ENCODE measurements at regions not wholly inside any gene's neighbourhood (a gene's known extent, or its start where the extent isn't known, plus 50 kb on each side); places are given as distances from the start of the nearest gene placed in this dataset.
"Not testable (repeated sequence)": the region's sequence is repeated elsewhere in the genome, so short reads cannot be mapped to it uniquely, and the experiment has no call there.

DNA sequence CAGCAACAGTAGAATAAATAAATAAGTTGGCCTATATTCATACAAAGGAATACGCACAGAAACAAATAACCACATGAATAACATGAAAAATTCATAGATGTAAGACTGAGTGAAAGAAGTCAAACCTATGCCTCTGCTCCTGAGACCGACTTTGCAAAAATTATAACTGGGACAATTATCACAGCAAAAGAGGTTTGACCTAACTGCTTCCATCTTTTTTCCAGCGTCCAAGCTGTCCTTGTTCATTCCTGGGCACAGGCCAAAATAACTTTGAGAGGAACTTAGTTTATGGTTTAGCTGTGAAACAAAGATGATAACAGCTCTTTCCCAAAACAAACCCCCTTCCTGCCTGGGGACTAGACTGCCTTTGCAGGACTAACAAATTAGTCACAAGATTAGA is 109.6 kb upstream of the NBPF11 start:
- DNase-seq: not testable (repeated sequence)

DNA sequence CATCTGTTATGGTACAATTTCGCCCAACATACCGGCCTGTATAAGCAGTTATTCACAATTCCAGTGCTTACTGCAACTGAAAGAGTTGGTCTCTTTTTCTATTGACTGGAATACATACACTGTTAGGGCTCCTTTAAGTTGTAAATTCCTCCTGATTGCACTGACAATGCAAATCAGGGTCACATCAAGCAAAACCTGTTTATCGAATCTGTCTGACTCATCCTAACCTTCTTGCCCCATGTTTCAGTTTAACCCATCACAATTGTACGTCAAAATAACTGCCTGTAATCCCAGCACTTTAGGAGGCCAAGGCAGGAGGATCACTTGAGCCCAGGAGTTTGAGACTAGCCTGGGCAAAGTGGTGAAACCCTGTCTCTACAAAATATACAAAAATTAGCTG is 105.8 kb upstream of the NBPF11 start:
- not testable (repeated sequence) for DNase-seq

DNA sequence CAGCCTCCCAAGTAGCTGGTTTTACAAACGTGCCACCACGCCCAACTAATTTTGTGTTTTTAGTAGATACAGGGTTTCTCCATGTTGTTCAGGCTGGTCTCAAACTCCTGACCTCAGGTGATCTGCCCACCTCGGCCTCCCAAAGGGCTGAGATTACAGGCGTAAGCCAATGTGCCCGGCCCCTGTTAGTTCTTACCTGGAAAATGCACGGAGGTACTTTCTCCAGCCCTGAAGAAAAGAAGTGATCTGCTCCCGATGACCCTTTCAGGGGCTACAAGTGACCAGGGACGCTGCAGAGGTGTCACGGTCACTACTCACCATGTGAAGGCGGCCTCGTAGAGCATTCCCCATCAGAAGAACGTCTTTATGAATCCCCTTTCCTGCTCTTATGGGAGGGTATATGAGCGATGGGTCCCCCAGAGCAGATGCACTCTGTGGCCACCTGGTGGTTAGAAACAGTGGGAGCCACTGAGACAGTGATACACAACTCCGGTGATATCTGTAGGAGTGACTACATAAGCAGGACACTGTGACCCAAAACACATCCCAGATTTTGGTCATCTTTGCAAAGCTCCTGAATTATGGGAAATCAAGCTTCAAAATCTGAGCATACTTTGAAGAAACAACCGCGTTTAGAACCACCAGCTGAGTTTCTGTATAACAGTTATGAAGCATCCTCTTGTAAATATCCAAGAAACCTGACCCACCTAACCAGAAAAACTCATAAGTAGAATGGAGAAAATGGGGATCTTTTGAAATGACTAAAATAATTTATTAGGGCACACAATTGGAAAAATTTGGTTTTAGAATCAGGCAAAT is 102.7 kb upstream of the NBPF11 start:
- not testable (repeated sequence) for DNase-seq

DNA sequence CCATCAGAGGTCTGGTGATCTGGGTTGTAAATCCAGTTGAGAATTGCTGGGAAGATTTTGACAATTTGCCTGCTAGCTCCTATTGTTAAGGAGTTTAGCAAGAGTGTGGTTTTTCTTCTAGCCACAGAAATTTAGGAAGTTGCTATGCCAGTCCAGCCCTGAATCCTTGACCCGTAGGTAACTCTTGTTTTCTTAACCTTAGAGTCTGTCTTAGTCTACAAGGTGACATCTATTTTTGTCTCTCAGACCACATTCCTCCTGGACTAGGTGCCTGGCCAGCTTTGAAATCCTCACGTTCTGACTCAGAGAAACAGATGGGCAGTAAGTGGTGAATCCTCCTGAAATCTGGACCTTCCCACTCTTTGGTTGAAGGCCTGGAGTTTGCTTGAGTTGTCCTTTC is 101.7 kb upstream of the NBPF11 start:
- not testable (repeated sequence) for DNase-seq

DNA sequence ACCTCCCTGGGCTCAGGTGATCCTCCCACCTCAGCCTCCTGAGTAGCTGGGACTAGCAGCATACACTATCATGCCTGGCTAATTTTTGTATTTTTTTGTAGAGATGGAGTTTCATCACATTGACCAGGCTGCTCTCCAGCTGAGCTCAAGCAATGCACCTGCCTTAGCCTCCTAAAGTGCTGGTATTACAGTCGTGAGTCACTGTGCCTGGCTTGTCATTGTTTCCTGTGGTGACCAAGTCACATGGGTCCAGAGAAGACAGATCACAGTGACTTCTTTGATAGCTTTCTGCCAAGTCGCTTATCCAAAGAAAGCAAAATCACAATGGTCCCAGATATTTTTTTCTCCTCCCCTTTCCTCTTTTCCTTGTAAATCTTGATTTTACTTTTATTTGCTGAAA is 96.7 kb upstream of the NBPF11 start:
- not testable (repeated sequence) for DNase-seq

DNA sequence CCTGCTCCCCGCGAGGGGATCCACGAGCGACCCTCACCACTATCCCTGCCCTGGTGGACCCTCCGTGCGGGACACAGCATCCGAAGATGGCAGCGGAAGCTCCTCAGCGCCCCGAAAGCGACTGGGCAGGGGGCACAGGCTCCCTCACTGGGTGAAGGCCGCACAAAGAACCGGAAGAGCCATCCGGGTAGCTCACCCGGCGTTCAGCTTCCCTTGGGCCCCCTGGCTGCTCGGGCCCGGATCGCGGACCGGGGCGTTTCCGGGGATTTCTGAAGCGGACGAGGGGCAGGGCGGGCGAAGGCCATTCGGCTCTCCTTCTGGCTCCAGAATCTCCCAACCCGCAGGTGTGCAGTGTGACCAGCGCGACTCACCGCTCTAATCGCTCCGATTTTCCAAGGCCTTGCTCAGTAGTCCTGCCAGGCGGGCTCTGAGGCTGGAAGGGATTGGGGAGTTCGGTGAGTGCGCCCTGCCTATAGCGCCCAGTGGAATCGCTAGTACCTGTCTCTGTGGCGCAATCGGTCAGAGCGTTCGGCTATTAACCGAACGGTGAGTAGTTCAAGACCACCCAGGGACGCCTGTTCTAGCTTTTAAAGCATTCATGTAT is 94.3 kb upstream of the NBPF11 start:
- not testable (repeated sequence) for DNase-seq

DNA sequence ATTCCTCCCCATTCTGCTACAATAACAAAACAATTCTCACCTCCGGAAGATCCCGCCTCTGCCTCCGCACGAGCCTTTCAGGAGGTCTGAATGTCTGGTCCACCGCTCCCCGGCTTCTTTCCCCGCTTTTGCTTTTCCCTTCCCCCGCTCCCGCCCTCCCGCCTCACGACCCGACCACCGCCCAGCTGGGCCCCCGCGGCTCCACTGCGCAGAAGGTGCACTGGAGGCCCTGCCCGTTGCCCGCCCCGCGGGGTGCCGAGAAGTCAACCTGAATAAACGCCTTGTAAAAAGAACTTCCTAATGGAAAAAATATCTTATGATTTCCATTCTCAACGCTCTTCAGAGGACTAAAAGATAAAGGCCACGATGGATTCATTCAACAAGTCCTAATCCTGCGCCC is 93.8 kb upstream of the NBPF11 start:
- not testable (repeated sequence) for DNase-seq

DNA sequence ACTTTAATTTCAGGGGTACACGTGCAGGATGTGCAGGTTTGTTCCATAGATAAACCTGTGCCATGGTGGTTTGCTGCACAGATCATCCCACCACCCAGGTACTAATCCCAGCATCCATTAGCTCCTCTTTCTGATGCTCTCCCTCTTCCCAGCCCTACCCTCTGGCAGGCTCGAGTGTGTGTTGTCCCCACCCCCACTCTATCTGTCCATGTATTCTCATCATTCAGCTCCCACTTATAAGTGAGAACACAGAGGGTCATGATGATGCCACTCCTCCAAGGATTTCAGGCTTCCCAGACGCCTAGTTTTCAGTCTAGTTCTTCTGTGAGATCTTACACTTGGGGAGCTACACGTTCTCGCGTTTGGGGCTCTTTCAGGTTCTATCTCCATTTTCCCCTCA is 93.4 kb upstream of the NBPF11 start:
- DNase-seq: not testable (repeated sequence)

DNA sequence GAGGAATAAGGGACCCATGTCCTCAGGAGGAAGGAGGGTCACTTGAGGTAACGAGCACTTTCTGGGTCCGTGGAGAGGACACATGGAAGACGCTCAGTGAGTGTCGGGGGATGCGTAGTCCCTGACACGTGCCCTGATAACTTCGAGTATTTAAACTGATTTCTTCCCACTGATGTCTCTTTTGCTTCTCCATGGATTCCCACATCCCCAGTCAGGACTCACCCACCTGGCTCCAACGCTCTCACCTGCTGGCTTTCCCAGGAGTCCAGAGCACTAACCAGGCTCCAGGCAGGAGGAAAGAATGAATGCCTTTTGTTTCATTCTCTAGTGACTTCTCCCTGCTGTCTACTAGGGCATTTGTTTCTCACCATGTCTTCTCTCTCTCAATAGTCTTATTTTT is 81.2 kb upstream of the NBPF11 start:
- DNase-seq: not testable (repeated sequence)

DNA sequence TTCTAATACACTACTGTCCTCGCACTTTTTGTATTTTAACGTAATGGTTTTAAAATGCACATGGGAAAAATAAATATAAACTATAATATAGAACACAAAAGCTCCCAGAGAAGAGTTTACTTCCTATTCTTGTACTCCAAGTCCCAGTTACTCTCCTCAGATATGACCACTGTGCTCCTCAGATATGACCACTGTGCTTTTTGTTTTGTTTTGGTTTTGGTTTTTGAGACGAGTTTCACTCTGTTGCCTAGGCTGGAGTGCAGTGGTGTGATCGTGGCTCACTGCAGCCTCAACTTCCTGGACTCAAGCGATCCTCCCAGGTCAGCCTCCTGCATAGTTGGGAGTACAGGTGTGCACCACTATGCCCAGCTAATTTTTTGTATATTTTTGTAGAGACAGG is 76.8 kb upstream of the NBPF11 start:
- DNase-seq: not testable (repeated sequence)

DNA sequence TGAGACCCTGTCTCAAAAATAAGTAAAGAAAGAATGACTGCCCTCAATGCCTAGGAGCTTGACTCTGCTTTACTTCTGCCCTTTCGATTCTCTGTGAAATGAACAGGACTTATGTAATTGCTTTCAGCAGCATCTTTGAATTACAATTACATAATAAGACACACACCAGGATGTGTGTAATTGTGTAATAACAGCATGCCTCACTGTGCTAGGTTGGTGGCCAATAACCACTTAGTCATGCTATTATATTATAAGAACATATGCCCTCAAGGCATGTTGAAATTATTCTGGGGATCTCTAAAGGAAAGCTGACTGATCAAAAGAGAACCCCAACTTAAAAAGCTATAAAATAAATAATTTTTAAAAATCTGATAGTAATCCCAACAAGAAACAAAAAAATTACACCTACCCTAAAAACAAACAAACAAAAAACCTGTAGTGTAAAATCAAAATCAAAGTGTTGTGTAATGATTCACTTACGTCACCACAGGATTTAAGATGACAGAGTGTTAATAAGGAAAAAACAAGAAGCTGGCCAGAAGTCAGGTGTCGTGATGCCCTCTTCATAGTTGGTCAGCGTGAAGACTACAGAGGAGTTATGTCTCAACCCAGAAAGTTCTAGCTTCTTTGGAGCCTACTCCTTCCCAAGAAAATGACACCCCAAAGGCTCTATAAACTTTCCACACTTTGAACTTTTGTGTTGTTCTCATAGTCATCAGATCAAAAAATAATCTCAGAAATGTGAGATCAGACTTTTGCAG is 70.5 kb upstream of the NBPF11 start:
- not testable (repeated sequence) for DNase-seq

DNA sequence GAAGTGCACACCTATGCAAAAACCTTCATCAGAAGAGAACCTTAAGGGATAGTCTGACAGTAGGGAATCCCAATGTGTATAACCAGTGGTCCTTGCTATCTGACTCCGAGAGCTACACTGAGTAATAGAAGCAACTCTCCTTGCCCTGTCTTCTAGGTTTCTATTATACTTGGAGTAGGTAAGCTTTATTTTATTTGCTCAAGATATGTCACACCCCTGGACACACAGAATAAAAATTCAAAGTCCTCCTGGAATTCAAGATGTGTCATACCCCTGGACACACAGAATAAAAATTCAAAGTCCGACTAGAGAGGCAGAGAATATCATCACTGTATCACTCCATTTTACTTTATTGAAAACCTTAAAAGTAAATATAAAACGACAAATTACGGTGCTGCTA is 69.5 kb upstream of the NBPF11 start:
- DNase-seq: not testable (repeated sequence)

DNA sequence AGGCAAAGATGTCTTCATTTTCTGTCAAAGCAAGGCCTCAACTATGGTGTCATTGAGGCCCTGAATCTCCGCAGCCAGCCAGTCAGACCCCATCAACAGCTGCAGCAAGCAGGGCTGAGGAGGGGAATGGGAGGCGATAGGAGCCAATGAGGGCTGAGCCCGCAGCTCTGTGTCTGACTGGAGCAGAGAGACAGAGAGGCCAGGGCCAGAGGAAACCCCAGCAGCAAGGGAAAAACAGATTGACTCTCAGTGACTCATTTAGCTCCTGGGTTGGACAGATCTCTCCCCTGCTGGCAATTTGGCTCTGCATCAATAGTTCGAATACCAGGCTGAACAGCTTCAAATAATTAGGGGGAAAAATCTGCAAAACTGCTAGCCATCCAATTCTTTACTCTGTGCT is 67.1 kb upstream of the NBPF11 start:
- not testable (repeated sequence) for DNase-seq

DNA sequence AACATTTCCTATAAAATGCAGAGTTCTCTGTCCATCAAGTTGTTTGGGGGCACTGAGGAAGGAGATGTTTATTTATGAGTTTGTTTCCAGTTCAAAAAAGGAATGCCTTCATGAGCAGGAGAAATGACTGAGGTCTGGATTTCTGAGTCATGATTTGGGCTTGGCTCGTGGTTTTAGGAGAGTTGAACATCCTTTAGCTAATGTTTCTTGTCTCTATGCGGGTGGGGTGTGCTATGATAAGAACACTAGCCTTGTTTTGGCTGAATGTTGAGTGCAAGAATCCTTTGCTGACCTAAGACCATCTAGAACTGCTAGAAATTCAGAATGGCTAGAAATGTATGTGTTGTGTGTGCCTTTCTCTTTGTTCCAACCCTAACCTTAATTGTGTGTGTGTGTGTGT is 59.1 kb upstream of the NBPF11 start:
- DNase-seq: not testable (repeated sequence)

DNA sequence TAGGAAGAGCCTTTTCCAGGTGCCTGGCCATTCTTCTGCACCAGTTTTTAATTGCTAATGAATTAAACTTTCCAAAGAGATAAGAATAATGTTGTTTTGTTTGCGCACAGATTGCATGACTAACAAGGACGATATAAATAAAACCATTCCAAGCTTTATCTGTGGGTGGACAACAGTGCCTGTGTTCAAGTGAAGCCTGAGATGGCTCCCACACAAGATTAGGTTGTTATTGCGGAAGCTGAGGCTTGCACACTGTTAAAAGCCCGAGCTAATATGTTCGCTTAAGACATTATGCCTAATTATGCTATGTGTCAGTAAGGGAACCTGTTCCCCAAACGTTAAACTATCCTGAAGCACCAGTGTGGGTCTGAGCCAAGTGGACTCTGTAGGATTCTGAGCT is 58.5 kb upstream of the NBPF11 start:
- not testable (repeated sequence) for DNase-seq

DNA sequence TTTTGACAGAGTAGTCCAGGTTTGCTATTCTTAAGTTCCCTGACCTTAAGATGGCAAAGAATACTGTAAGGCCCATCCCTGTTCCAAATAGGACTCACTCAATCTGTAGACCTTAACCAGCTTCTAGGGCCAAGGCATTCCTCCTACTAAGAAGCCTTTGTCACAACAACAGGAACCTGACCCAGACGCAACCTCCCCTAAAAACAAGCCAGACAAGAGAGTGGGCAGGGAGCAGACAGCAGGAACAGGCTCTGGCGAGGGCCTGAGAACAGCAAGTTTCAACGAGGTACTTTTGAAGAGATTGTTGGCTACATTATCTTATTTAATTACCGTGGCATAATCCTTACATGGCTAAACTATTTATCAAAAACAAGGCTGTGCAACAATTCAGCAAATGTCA is 58.1 kb upstream of the NBPF11 start:
- not testable (repeated sequence) for DNase-seq

DNA sequence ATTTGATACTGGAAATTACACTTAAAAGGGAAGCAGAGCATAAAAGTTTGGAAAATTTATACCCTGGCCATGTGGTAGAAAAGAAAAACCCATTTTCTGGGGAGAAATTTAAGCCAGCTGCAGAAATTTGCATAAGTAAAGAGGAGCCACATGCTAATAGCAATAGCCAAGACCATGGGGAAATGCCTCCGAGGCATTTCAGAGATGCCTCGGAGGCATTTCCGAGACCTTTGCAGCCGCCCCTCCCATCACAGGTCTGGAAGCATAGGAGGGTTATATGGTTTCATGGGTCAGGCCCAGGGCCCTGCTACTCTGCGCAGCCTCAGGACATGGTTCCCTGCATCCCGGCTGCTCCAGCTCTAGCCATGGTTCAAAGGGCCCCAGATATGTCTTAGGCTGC is 49.9 kb upstream of the NBPF11 start:
- not testable (repeated sequence) for DNase-seq
